HG03469 (cell line): ENCODE measurements at regions not wholly inside any gene's neighbourhood (a gene's known extent, or its start where the extent isn't known, plus 50 kb on each side); places are given as distances from the start of the nearest gene placed in this dataset.

Experiments used
- ATAC-seq: cut with Tn5 transposase; IDR thresholded peaks from one replicate; pipeline ENCODE4 v1.9.1; 2021; ENCODE audit warnings: mild to moderate bottlenecking, moderate library complexity, moderate number of reproducible peaks; ENCODE audit not compliant: unreplicated experiment

DNA sequence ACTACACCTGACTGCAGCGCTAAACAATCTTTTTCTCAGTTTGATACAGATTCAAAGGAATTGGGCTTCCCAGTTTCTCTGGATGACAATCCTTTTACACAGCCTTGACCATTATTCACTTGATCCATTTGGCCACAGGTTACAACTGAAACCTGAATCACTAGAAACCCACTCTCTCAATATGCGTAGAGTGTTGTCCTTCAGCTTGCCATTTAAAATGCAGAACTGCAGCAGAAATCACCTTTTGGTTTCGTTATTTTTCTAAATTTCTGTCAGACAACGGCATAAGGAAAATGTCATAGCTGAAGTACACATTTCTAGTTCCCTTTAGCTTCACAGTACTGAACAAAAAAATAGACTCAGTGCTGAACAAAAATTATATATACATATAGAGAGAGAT lies 255.8 kb upstream of the TENM3 start:
- ATAC-seq = no peak

- no peak for ATAC-seq
Observed at GRCh38 chr4:181989071-181989470, 254.1 kb upstream of the TENM3 start.

GRCh38 chr4:181991369-181992108 lies 251.7 kb upstream of the TENM3 start:
- no peak for ATAC-seq

DNA sequence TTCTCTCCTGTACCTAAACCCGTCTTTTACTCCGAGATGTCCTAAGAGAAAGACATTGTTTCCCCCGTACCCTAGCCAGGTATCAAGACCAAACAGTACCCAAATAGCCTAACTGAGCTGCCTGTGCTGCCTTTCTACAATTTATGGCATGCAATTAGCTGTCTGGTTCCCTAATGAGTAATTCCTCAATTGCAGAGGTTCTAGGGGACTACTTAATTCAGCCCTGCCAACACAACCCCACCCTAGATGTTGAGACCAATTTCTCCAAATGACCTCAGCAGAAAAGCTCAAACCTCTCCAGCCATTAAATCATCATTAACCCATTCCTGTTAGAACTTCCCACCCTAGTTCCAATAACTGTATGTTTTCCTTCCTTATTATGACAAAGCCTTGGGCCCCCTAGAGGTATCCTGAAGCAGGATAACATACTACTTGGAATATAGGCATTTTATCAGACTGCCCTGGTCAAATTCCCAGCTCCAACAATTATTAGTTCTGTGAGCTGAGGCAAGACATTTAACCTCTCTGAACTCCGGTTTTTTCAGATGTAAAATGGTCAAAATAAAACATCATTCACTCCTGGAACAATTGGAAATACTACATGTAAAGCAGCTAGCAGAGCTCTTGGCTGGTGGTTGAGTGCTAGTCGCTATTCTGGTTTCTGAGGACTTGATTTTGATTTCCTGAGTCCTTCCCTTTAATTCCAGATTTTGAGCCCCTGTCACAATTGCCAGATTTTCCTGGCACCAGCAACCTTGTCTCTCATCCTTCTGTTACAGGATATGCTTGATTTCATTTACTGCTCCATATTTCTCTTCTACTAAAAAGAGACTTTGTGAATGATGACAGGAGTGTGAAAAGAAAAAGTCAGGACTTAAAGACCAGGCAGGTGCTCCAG lies 244.6 kb upstream of the TENM3 start:
- no peak for ATAC-seq

- ATAC-seq = no peak
Observed at GRCh38 chr4:182000077-182000476, 243.1 kb upstream of the TENM3 start.

- ATAC-seq = no peak
Observed at GRCh38 chr4:182010876-182011275, 232.3 kb upstream of the TENM3 start.

DNA sequence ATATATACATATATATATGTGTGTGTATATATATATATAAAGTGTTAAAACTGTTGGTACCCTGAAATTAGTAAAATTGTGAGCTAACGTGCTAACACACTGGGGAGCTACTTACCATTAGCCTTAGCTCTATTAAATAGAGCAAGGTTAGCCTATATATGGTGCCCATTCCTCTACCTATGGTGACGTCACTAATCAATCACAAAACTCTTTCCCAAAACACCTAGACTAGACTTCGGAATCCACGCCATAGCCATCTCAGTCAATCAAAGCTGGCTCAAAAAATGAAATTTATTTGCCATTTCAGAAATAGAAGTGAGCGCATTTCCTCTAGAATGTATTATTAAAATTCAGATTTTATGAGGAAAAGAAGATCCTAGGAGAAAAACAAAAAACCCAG lies 229.0 kb upstream of the TENM3 start:
- ATAC-seq = no peak

- ATAC-seq = no peak
Observed at GRCh38 chr4:182015014-182015413, 228.2 kb upstream of the TENM3 start.

DNA sequence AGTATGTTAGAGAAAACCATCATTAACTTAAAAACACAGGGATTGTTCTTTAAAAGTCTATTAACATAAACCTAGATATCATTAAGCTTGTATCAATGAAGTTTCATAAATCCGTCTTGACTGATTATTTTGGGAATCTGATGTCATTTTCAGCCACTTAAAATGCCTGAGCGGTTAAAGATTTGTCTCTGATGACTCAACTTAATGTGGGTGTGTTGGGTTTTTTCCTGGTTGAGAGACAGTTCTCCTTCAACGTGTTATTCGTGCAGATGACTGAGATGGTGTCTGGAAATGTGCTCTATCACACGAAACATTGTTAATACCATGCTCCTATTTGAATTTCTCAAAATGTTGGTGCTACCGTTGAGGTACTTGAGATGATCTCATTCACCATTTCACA lies 227.3 kb upstream of the TENM3 start:
- ATAC-seq = no peak

- no peak for ATAC-seq
Observed at GRCh38 chr4:182017038-182017437, 226.2 kb upstream of the TENM3 start.

GRCh38 chr4:182018691-182019090 lies 224.5 kb upstream of the TENM3 start:
- peak; percentile 25 for ATAC-seq

GRCh38 chr4:182019148-182019652 lies 224.0 kb upstream of the TENM3 start:
- ATAC-seq = peak; percentile 59

DNA sequence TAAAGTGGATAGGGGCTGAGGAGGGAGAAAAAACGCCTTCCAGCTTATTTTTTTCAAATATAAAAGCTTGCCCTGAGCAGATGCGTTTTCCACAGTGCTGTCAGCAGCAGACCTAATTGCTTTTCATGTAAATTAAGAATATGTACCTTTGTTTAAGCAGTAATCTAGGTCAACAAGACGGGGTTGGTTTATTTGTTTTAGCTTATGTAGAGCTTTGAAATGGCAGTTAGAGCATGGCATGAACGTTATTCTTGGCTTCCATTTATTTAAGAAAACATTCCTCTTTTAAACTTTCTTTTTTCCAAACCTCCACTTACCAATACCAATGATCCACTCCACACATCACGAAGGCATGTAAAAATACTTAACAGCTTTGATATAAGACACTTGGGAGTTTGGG lies 220.3 kb upstream of the TENM3 start:
- ATAC-seq = no peak

GRCh38 chr4:182023469-182023868 lies 219.7 kb upstream of the TENM3 start:
- ATAC-seq = no peak

DNA sequence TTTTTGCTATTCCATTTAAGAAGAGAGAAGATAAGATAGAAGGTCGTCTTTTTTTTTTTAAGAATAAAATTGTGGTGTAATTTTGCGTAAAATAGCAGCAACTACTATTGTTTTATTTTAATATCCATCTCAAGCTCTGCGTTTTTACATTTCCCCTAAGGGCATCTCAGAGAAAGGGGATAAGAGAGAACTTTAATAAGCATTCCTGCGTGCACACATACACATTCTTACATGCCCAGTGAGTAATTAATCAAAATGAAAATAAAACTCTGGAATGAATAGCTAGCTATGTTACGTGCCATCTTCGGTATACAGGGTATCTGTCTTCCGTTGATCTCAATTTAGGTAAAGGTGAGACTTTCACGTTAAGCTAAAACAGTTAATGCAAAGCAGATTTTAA lies 200.3 kb upstream of the TENM3 start:
- ATAC-seq = no peak

- ATAC-seq = no peak
Observed at GRCh38 chr4:182048871-182049270, 194.3 kb upstream of the TENM3 start.

- ATAC-seq = no peak
Observed at GRCh38 chr4:182056866-182057265, 186.3 kb upstream of the TENM3 start.

- no peak for ATAC-seq
Observed at GRCh38 chr4:182062458-182062857, 180.7 kb upstream of the TENM3 start.

GRCh38 chr4:182062936-182063335 lies 180.3 kb upstream of the TENM3 start:
- ATAC-seq = no peak

GRCh38 chr4:182063651-182064050 lies 179.6 kb upstream of the TENM3 start:
- no peak for ATAC-seq

GRCh38 chr4:182065255-182065654 lies 177.9 kb upstream of the TENM3 start:
- no peak for ATAC-seq

DNA sequence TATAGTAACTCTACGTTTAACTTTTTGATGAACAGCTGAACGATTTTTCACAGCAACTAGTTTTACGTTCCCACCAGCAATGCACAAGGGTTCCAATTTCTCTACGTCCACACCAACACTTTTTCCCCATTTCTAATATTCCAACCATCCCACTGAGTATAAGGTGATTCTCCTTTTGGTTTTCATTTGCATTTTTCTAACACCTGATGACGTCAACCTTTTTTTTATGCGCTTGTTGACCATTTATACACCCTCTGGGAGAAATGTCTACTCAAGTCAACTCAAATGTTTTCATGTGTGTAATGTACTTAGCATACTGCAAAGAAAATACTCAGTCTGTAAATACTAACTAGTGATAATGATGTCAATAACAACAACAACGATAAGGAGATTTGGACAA lies 177.2 kb upstream of the TENM3 start:
- ATAC-seq = no peak
